DND-41 (cell line): ENCODE measurements at regions not wholly inside any gene's neighbourhood (a gene's known extent, or its start where the extent isn't known, plus 50 kb on each side); places are given as distances from the start of the nearest gene placed in this dataset.

ENCODE experiments used
- EZH2 ChIP-seq: IDR thresholded peaks from 3 replicates; pipeline ENCODE4 v1.6.1; 2012; ENCODE audit warnings: borderline replicate concordance, low read depth, mild to moderate bottlenecking, moderate library complexity, low read length, inconsistent platforms; ENCODE audit not compliant: severe bottlenecking
- TF ChIP-seq, protein P1 (sequence below): IDR thresholded peaks from 2 replicates; pipeline ENCODE4 v1.5.1; 2012; ENCODE audit warnings: borderline replicate concordance, low read length, moderate library complexity, mild to moderate bottlenecking; ENCODE audit not compliant: poor library complexity, severe bottlenecking; ENCODE audit errors: extremely low read depth

DNA sequence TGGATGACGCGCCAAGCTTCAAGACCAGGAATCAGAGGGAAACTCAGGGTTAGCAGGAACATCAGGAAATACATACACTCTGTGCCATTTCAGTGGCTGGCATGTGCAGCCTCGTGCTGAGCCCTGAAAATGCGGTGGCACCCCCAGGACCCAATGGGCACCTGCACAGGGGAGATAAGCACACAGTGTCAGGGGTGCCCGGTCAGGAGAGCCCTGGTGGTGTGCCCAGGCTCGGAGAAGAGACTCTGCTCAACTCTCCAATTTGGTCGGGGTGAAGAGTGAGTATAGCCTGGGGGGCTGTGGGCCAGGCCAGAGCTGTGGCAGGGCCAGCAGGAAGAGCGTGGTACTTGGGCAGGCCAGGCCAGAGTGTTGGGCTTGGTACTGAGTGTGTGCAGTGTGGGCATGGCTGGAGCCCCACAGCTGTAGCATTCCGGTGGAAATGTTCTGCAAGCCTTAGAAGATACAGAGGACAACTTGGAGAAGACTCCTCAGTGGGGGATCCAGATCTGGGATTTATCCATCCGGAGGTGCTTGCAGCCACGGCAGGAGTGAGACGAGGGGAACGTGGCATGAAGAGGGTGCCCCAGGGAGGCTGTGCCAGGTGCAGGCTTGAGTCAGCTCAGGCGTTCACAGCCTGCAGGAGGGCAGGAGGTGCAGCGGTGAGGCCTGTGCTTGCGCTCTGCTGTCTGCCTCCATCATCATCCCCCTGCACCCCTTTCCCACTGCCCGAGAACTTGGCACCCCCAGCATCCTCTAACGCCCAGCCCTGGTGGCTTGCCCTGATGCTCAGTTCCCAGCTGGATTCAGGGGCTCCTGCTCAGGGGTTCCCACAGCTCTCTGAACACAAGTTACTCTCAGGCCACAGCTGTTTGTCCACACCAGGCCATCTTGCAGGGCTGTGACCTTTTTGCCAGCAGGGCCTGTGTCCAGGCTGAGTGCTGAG, 451.7 kb upstream of the HS6ST1 start:
- TF ChIP-seq, protein P1, sequence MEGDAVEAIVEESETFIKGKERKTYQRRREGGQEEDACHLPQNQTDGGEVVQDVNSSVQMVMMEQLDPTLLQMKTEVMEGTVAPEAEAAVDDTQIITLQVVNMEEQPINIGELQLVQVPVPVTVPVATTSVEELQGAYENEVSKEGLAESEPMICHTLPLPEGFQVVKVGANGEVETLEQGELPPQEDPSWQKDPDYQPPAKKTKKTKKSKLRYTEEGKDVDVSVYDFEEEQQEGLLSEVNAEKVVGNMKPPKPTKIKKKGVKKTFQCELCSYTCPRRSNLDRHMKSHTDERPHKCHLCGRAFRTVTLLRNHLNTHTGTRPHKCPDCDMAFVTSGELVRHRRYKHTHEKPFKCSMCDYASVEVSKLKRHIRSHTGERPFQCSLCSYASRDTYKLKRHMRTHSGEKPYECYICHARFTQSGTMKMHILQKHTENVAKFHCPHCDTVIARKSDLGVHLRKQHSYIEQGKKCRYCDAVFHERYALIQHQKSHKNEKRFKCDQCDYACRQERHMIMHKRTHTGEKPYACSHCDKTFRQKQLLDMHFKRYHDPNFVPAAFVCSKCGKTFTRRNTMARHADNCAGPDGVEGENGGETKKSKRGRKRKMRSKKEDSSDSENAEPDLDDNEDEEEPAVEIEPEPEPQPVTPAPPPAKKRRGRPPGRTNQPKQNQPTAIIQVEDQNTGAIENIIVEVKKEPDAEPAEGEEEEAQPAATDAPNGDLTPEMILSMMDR, result no peak
- TF ChIP-seq EZH2, result no peak
